PFSK-1 (cell line): ENCODE measurements at regions not wholly inside any gene's neighbourhood (a gene's known extent, or its start where the extent isn't known, plus 50 kb on each side); places are given as distances from the start of the nearest gene placed in this dataset.

Experiments
- FOXP2 ChIP-seq: optimal IDR thresholded peaks from 2 replicates; pipeline ENCODE3; 2011; ENCODE audit warnings: borderline replicate concordance, control low read depth, inconsistent platforms; ENCODE audit not compliant: insufficient read depth; ENCODE audit errors: extremely low read length, extremely low read depth
- POLR2AphosphoS5 ChIP-seq: IDR thresholded peaks from 2 replicates; pipeline ENCODE4 v1.6.1; 2012; ENCODE audit warnings: low read depth, mild to moderate bottlenecking, control low read depth, low read length, moderate library complexity
- SIN3A ChIP-seq: IDR thresholded peaks from 2 replicates; pipeline ENCODE4 v1.6.1; 2012; ENCODE audit warnings: mild to moderate bottlenecking, low read length, moderate library complexity, borderline replicate concordance; ENCODE audit not compliant: insufficient read depth
- TAF1 ChIP-seq: IDR thresholded peaks from 2 replicates; pipeline ENCODE4 v1.6.1; 2012; ENCODE audit warnings: low read length, control low read depth, borderline replicate concordance; ENCODE audit not compliant: insufficient read depth
- TF ChIP-seq, protein P1 (sequence below), 2 experiments: IDR thresholded peaks; 2 replicates each; pipeline versions ENCODE4 v1.6.1 to v1.8.0; 2011 to 2012; ENCODE audit warnings: low read depth in 2 of 2, low read length in 2 of 2, control low read depth in 1 of 2, inconsistent platforms in 1 of 2, mild to moderate bottlenecking in 1 of 2, moderate library complexity in 1 of 2; ENCODE audit not compliant: insufficient read depth in 1 of 2

DNA sequence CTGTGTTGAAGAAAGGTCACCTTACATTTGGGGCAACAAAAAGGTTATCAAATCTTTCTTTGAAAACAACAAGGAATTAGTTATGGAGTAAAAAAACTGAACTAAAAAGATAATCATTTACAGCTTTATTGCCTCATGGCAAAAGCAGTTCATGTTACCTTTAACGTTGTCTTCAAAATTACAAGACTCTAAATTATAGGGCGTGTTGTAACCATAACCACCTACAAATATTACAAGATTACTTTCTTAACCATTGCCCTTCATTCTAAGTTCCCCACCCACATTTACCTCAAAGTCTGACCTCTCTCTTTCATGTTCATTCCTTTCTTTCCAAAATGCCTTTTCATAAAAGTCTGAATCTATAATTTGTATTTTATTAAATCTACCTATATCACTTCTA is 74.6 kb upstream of the LRATD1 start:
- TF ChIP-seq, protein P1, sequence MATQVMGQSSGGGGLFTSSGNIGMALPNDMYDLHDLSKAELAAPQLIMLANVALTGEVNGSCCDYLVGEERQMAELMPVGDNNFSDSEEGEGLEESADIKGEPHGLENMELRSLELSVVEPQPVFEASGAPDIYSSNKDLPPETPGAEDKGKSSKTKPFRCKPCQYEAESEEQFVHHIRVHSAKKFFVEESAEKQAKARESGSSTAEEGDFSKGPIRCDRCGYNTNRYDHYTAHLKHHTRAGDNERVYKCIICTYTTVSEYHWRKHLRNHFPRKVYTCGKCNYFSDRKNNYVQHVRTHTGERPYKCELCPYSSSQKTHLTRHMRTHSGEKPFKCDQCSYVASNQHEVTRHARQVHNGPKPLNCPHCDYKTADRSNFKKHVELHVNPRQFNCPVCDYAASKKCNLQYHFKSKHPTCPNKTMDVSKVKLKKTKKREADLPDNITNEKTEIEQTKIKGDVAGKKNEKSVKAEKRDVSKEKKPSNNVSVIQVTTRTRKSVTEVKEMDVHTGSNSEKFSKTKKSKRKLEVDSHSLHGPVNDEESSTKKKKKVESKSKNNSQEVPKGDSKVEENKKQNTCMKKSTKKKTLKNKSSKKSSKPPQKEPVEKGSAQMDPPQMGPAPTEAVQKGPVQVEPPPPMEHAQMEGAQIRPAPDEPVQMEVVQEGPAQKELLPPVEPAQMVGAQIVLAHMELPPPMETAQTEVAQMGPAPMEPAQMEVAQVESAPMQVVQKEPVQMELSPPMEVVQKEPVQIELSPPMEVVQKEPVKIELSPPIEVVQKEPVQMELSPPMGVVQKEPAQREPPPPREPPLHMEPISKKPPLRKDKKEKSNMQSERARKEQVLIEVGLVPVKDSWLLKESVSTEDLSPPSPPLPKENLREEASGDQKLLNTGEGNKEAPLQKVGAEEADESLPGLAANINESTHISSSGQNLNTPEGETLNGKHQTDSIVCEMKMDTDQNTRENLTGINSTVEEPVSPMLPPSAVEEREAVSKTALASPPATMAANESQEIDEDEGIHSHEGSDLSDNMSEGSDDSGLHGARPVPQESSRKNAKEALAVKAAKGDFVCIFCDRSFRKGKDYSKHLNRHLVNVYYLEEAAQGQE (IDR thresholded peaks at IDR 0.05; ENCODE audit: insufficient read depth in 1 of 2, low read depth in 2 of 2, low read length in 2 of 2), result no peak
- TF ChIP-seq FOXP2 (no peak), POLR2AphosphoS5 (no peak), TAF1 (no peak), SIN3A (no peak)
